Activated CD8-positive, alpha-beta memory T cell treated with anti-CD3 and anti-CD28 coated beads, Interleukin-2, amount 50 U/mL, for 1 hour (primary cell): ENCODE measurements at regions not wholly inside any gene's neighbourhood (a gene's known extent, or its start where the extent isn't known, plus 50 kb on each side); places are given as distances from the start of the nearest gene placed in this dataset.

Experiments used
- DNase-seq: peaks from one replicate; pipeline ENCODE4 v3.0.0-alpha.2; 2020; ENCODE audit errors: extremely low read depth

GRCh38 chr2:235350234-235350633 lies 143.6 kb upstream of the AGAP1 start:
- no peak for DNase-seq

DNA sequence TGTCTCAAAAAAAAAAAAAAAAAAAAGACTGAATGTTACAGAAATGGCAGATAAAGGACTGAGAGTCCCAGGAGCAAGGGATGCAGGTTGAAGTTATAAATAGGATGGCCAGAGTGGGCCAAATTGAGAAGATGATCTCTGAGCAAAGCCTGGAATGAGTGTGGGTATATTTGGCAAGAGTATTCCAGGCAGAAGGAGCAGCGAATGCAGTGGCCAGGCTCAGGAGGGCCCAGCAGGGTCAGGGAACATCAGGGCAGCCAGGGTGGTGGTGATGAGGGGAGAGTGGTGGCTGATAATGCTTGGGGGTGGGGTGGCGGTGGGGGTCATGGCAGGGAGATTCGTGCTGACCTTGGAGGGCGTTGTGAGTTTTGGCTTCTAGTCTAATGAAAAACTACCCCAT lies 141.3 kb upstream of the AGAP1 start:
- DNase-seq: no peak

DNA sequence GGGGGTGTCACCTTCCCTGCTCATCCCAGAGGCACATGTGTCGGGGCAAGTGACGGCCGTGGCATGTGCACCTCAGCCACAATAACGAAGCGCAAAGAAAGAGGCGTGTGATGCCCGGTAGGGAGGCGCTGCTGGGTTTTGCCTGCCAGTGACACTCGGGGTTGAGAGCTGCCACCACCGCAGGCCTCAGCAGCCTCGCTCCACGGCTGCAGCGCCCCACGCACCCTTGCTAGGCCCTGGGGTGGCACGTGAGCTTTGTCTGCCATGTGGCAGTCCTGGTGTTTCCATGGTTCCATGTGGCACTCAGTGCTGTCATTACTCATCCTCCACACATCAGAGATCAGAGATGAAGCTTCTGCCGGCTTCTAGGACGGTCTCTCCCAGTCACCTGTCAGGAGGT lies 136.0 kb upstream of the AGAP1 start:
- no peak for DNase-seq

GRCh38 chr2:235358981-235359471 lies 134.8 kb upstream of the AGAP1 start:
- no peak for DNase-seq

DNA sequence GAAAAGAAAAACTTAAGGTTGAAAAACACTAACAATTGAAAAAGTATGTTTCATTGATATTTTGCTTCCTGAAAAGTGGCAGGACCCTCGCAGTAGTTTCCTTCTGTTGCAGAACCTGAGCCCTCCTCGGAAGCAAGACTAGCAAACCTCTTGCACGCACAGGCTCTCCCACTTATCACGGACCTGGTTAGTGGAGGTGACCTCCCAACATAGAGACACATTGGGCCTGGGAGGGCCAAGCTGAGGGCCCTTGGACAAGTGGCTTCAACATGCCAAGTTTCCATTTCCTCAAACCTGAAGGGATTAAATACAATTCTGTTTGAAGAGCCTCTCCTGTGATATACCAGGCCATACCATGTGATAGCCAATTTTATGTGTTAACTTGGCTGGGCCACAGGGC lies 133.4 kb upstream of the AGAP1 start:
- DNase-seq: no peak

GRCh38 chr2:235365743-235366142 lies 128.1 kb upstream of the AGAP1 start:
- no peak for DNase-seq

GRCh38 chr2:235366390-235366789 lies 127.5 kb upstream of the AGAP1 start:
- no peak for DNase-seq

DNA sequence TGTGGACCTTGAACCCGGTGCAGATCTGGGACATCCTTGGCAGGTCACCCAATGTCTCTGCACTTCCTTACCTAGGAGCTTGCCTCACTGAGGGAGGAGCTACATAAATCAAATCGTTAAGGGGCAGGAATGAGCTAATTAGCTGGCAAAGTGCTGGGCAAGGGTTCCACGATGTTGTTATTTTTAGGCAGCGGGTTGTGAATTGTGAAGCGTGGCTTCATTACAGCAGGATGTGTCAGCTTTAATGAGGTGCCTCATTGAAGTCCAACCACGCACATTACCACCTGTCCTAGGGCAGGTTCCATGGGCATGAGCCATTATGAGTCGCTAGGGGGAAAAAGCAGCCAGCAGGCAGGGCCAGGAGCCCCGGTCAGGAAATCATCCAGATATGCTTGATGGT lies 127.0 kb upstream of the AGAP1 start:
- DNase-seq: no peak

GRCh38 chr2:235371018-235371417 lies 122.8 kb upstream of the AGAP1 start:
- no peak for DNase-seq

GRCh38 chr2:235373171-235373570 lies 120.7 kb upstream of the AGAP1 start:
- DNase-seq: no peak

DNA sequence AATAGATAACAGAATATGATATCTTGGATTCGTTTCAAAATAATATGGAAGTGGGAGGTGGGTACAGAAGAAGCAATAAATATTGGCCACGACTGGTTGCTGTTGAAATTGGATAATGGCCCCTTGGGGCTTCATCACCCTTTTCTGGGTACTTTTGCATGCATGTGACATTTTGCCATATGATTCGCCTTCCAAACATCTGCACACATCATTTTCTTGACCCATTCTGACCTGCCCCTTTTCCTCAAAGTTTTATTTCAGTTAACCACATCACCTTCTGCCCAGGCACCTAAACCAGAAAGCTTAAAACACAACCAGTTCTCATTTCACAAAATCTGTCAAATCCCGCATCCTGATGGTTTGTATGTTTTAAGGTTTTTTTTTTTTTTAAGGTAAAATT lies 116.7 kb upstream of the AGAP1 start:
- no peak for DNase-seq

- DNase-seq: no peak
These were observed 115.6 kb upstream of the AGAP1 start for GRCh38 chr2:235378246-235378645.

DNA sequence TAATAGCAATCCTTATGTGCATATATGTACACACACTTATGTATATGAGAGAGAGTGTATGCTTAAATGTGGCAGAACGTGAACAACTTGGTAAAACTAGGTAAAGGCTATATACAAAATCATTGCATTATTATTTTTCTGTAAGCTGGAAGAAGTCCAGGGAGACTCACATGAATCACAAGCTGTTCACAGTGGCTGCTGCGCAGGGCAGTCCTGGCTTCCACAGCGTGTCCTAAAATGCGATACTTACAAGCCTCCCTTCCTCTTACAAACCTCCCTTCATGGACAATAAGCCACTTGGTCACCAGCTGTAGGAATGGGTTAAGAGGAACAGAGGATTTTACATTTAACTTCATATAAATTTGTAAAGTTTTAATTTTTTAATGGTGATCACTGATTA lies 114.9 kb upstream of the AGAP1 start:
- DNase-seq: no peak

- no peak for DNase-seq
These were observed 112.5 kb upstream of the AGAP1 start for GRCh38 chr2:235381261-235381912.

DNA sequence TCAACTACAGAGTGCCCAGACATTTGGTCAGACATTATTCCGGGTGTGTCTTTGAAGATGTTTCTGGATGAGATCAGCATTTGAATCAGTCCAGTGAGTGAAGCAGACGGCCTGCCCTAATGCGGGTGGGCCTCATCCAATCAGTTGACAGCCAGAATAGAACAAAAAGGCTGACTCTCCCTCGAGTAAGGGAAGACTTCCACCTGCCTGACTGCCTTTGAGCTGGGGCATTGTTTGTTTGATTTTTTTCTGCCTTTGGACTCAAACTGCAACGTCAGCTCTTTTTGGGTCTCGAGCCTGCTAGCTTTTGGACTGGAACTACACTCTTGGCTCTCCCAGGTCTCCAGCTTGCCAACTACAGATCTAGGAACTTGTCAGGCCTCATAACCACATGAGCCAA lies 111.7 kb upstream of the AGAP1 start:
- no peak for DNase-seq

DNA sequence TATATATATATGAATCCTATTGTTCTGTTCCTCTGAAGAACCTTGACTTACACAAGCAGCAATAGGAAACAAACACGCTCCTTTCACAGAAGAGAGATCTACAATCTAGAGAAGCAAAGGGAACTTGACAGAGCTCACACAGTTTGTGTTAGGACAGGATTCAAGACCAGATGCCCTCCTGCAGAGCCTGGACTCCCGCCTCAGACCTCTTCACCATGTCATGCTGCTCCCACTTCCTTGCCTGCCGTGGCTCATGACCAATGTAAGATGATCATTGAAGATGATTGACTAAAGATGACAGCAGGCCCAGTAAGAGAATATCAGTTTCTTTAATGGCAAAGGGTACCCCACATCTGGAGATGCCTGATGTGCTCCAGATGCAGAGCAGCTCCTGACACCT lies 111.2 kb upstream of the AGAP1 start:
- DNase-seq: no peak

- no peak for DNase-seq
These were observed 110.5 kb upstream of the AGAP1 start for GRCh38 chr2:235383272-235383843.

DNA sequence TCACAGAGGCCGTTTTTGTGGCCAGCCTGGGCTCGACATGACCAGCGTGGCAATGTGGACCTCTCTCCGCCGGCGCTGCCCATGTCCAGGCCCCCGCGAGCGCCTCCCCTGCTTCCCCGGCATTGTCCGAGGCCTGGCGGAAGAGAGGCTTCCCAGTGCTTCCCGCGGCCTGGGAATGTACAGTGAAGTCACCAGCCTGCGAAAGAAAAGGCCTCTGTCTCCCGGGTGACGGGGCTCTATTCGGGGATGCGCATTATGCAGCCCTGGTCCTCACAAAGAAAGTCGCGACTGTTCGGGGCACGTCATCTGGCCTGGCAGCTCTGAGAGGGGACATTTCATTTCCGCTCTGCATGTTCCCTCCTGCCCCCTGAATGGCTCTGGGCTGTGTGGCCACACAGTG lies 109.2 kb upstream of the AGAP1 start:
- DNase-seq: no peak

DNA sequence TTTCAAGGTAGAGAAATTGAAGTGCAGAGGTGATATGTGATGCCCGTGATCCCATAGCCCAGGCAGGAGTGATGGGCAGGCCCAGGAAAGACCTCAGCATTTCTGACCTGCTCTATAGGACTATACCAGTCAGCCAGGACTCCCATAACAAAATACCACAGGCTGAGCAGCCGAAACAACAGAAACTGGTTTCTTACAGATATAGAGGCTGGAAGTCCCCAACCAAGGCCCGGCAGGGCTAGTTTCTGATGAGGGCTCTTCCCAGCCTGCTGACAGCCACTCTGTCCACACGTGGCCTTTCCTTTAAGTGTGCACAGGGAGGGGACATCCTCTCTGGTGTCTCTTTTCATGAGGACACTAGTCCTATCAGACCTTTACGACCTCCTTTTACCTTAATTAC lies 104.2 kb upstream of the AGAP1 start:
- DNase-seq: no peak

DNA sequence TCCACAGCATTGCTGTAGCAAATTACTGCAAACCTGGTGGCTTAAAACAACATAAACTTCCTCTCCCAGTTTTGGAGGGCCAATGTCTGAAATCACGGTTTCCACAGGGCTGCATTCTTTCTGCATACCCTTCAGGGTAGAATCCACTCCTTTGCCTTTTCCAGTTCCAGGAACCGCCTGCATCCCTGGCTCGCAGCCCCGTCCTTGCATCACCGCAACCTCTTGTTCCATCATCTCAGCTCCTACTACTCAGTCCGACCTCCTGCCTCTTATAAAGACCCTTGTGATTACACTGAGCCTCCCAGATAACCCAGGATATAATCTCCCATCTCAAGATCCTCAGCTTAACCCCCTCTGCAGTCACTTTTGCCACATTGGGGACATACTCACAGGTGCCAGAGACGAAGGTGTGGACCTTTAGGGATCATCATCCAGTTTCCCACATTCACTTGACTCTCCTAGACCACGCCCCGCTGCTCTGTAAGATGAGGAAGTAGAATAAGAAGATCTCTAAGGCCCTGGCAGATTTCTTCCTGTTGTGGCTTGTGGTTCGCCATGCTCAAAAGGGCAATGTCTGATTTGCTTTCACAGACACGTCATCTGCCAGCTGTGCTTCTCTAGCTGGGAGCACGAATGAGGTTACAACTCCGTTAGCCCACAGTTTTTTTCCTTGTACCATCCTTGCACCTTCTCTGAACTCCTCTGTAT lies 103.6 kb upstream of the AGAP1 start:
- DNase-seq: peak; percentile 4

DNA sequence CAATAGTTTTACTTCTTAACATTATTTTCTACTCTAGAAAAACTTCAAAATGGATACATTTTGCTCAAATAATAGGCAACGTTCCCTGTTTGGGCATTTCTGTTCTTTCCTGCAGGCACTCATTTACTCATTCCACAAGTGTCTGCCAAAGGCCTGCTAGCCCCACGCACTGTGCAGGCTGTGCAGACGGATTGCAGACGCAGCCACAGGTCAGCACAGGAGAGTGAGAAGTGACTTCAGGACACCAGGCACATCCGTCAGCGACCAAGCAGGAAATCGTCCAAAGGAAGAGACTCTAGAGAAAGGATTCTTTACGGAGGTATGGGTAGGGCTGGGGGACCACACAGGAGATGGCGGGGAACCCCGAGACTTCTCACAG lies 103.0 kb upstream of the AGAP1 start:
- DNase-seq: no peak

- no peak for DNase-seq
These were observed 101.8 kb upstream of the AGAP1 start for GRCh38 chr2:235391921-235392615.
